Esophagus muscularis mucosa (tissue), 4 donors: ENCODE measurements at regions not wholly inside any gene's neighbourhood (a gene's known extent, or its start where the extent isn't known, plus 50 kb on each side); places are given as distances from the start of the nearest gene placed in this dataset.

Experiments used
- CTCF ChIP-seq, 3 experiments: fragments of 200-600 bp in 2 of 3; fragments of 450-650 bp in 1 of 3; sonication (generic) in 2 of 3; IDR thresholded peaks; one replicate each; pipeline ENCODE4 v1.5.1; 2017 to 2019; ENCODE audit warnings: antibody characterized with exemption in 3 of 3, mild to moderate bottlenecking in 2 of 3, moderate library complexity in 1 of 3
- EP300 ChIP-seq: sonication (generic); formaldehyde crosslinking; IDR thresholded peaks from one replicate; pipeline ENCODE4 v1.6.1; 2017; ENCODE audit warnings: antibody characterized with exemption
- POLR2A ChIP-seq: fragments of 450-650 bp; IDR thresholded peaks from one replicate; pipeline ENCODE4 v1.6.1; 2017; ENCODE audit warnings: antibody characterized with exemption, moderate library complexity, mild to moderate bottlenecking, low read depth
- POLR2AphosphoS5 ChIP-seq, 2 donors: sonication (generic); formaldehyde crosslinking; IDR thresholded peaks; one replicate each; pipeline ENCODE4 v1.6.1; 2017; ENCODE audit warnings: antibody characterized with exemption in 2 of 2

- TF ChIP-seq POLR2AphosphoS5 (IDR thresholded peaks at IDR 0.05): peak in 1 of 2 donors; percentile 70
- TF ChIP-seq CTCF (IDR thresholded peaks at IDR 0.05): no peak
- no peak for TF ChIP-seq POLR2A
- no peak for TF ChIP-seq EP300
Measured at GRCh38 chr12:30437616-30438015, 258.1 kb downstream of the IPO8 start.
